ENCODE measurements at regions not wholly inside any gene's neighbourhood (a gene's known extent, or its start where the extent isn't known, plus 50 kb on each side); places are given as distances from the start of the nearest gene placed in this dataset.

GRCh38 chr13:44730851-44731250, 154.7 kb upstream of the TSC22D1 start:
- no peak for TF ChIP-seq CTCF (IDR thresholded peaks at IDR 0.05)
- no peak for TF ChIP-seq POLR2A (IDR thresholded peaks at IDR 0.05)

All from testis (tissue), 2 donors.